Right kidney (tissue), 1 donor: ENCODE measurements at regions not wholly inside any gene's neighbourhood (a gene's known extent, or its start where the extent isn't known, plus 50 kb on each side); places are given as distances from the start of the nearest gene placed in this dataset.
"Not testable (repeated sequence)": the region's sequence is repeated elsewhere in the genome, so short reads cannot be mapped to it uniquely, and the experiment has no call there.

Experiments
- DNase-seq: peaks from one replicate; pipeline ENCODE4 v3.0.0-alpha.2; 2016

GRCh38 chr1:187977298-187977697, 1148.5 kb downstream of the PLA2G4A start:
- no peak for DNase-seq

GRCh38 chr1:187985145-187985896, 1156.6 kb downstream of the PLA2G4A start:
- DNase-seq, result no peak

DNA sequence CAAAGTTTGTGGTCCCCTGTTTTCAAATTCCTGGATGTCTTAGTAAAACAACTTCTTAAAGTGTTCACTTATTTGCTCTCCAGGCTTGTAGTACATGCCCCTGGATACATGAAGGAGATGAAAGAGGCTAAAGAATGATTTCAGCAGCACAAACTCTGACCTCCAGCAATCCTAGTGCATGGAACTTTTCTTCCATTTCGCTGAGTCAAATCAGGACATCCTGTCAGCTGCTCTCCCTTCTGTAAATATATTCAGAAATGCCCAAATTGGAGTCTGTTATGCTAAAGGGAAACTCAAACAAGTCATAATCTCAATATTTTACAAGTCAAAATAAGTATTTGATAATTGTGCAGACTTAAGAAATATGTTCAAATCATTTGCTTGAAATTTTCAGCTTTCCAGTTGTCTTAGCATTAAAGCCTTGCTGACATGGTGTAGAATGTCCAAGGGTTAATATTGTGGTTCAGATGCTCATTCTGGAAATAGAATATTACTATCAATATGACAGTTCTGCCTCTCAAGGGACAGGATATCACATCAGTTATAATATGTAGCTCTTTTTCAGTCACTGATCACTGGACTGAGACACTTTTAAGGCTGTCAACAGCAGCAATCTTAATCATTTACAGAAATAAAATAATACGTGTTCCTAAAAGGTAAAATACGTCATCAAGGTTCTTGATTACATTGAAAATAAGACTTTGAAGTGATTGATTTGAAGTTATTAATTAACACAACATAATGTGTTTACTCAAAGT, 1157.3 kb downstream of the PLA2G4A start:
- DNase-seq, result no peak

GRCh38 chr1:187987236-187987776, 1158.6 kb downstream of the PLA2G4A start:
- DNase-seq, result no peak

DNA sequence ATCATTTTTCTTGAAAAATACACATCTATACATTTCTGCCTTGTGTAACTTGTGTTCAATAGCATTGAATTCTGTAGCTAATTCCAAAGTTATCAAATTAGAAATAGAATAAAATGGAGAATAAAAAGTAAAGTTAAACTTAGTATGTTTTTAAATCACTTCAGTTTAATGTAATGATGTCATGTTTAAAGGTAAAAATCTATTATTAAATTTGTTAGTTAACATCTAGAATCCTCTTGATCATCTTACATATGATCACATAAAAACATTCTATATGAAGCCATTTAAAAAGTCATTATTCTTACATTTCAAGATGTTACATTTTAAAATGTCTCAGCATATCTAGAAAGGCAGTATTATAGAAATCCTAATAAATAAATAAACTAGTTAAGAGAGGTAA, 1163.2 kb downstream of the PLA2G4A start:
- no peak for DNase-seq

- no peak for DNase-seq
These were observed 1168.0 kb downstream of the PLA2G4A start for GRCh38 chr1:187996780-187997179.

GRCh38 chr1:187999973-188000372, 1171.2 kb downstream of the PLA2G4A start:
- DNase-seq, result no peak

- not testable (repeated sequence) for DNase-seq
These were observed 1174.9 kb downstream of the PLA2G4A start for GRCh38 chr1:188003687-188004086.

DNA sequence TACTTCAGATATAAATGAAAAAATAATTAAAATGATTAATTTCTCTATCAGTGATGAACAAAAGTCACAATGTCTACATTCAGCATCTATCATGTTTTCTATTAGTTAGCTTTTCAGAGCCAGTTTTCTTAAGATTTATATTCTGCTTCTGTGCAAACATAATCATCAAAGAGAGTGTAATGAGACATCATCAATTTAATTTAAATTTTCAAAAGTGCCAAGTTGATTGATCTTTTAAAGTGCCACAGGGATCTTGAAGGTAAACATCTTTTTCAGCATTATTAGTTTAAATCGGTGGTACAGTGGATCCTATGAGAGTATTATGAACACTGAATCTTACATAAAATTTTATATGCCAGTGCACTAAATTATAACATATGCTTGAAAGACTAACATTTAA, 1176.1 kb downstream of the PLA2G4A start:
- DNase-seq, result no peak

- no peak for DNase-seq
These were observed 1177.6 kb downstream of the PLA2G4A start for GRCh38 chr1:188006354-188006753.

GRCh38 chr1:188013222-188013849, 1184.6 kb downstream of the PLA2G4A start:
- not testable (repeated sequence) for DNase-seq

- no peak for DNase-seq
These were observed 1189.2 kb downstream of the PLA2G4A start for GRCh38 chr1:188017921-188018320.

DNA sequence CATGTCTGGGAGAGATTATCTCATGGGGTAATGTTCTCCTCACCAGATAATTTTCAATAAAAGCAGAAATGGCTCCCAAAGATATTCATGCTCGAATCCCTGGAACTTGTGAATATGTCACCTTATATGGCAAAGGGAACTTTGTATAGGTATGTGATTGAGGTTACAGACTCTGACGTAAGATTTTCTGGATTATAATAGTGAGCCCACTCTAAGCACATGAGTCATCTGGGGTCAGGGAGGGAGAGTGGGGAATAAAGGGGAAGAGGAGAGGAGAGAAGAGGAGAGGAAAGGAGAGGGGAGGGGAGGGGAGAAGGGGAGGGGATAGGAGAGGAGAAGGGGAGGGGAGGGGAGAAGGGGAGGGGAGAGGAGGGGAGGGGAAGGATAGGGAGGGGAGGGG, 1193.9 kb downstream of the PLA2G4A start:
- DNase-seq, result no peak

- no peak for DNase-seq
These were observed 1194.5 kb downstream of the PLA2G4A start for GRCh38 chr1:188023206-188023605.

- DNase-seq, result no peak
These were observed 1198.9 kb downstream of the PLA2G4A start for GRCh38 chr1:188027613-188028012.

GRCh38 chr1:188037572-188037971, 1208.8 kb downstream of the PLA2G4A start:
- not testable (repeated sequence) for DNase-seq

- no peak for DNase-seq
These were observed 1214.9 kb downstream of the PLA2G4A start for GRCh38 chr1:188043536-188044245.

- no peak for DNase-seq
These were observed 1221.5 kb downstream of the PLA2G4A start for GRCh38 chr1:188050250-188050649.

DNA sequence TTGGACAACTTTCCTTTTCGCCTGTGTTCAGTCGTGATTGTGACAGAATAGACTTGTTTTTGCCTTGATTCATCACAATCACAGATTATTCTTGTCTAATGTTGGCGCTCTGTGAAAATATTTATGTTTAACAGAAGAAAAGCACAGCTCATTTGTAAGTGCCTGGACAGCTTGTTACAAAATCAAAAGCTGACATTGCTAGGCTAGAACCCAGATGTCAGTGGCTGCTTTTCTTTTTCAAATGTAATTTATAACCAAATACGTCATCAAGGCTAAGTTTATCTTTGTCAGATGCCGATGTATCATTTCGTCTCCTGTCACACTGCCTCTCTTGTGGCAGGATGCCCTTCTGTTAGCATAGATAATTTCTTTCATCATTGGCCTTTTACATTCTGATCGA, 1227.3 kb downstream of the PLA2G4A start:
- no peak for DNase-seq

DNA sequence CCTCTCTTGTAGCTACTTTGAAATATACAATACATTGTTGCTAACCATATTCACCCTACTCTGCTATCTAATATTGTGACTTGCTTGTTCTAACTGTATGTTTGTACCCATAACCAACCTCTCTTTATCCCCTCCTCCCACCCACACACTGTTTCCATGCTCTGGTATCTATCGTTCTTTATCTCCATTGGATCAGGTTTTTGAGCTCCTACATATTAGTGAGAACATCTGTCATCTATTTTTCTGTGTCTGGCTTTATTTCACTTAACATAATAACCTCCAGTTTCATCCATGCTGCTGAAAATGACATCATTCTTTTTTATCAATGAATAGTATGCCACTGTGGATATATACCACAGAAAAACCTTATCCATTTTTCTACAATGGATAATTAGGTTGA, 1230.1 kb downstream of the PLA2G4A start:
- no peak for DNase-seq

- no peak for DNase-seq
These were observed 1233.1 kb downstream of the PLA2G4A start for GRCh38 chr1:188061881-188062280.

DNA sequence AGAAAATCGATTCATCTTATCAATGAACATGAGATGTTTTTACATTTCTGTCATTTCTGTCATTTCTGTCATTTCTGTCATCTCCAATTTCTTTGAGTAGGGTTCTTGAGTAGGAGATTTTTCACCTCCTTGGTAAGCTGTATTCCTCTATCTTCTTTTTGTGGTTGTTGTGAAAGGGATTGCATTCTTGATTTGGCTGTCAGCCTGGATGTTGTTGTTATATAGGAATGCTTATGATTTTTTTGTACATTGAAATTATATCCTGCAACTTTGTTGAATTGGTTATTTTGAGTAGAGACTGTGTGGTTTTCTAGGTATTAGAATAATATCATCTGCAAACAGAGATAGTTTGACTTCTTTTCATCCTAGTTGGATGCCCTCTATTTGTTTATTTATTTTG, 1233.7 kb downstream of the PLA2G4A start:
- no peak for DNase-seq
